Upper lobe of right lung (tissue), 1 donor: ENCODE measurements at regions not wholly inside any gene's neighbourhood (a gene's known extent, or its start where the extent isn't known, plus 50 kb on each side); places are given as distances from the start of the nearest gene placed in this dataset.

Source experiments
- ATAC-seq: fragments of 200-7000 bp; cut with Tn5 transposase; one replicate; pipeline ENCODE4 v1.9.1; 2020; ENCODE audit warnings: mild to moderate bottlenecking, moderate library complexity
- DNase-seq: peaks from one replicate; pipeline ENCODE4 v3.0.0-alpha.2; 2020
- H3K27ac ChIP-seq: fragments of 200-600 bp; one replicate; pipeline ENCODE4 v1.8.0; 2022
- H3K27me3 ChIP-seq: fragments of 200-600 bp; one replicate; pipeline ENCODE4 v1.8.0; 2022; ENCODE audit warnings: mild to moderate bottlenecking
- H3K36me3 ChIP-seq: fragments of 200-600 bp; one replicate; pipeline ENCODE4 v1.8.0; 2022
- H3K4me1 ChIP-seq: fragments of 200-600 bp; one replicate; pipeline ENCODE4 v1.8.0; 2022
- H3K4me3 ChIP-seq: fragments of 200-600 bp; one replicate; pipeline ENCODE4 v1.8.0; 2022; ENCODE audit warnings: mild to moderate bottlenecking
- H3K9me3 ChIP-seq: fragments of 200-600 bp; one replicate; pipeline ENCODE4 v1.8.0; 2022
- CTCF ChIP-seq: fragments of 200-600 bp; IDR thresholded peaks from one replicate; pipeline ENCODE4 v1.8.0; 2022; ENCODE audit warnings: antibody characterized with exemption
- intact Hi-C: fragments of 100-400 bp; cut with DNase I; formaldehyde crosslinking; loops from one replicate; pipeline ENCODE4 v1.11.0; 2022
- donor health status: DM: no; HTN: yes; CAD: no; lungs with severe emphysema.

GRCh38 chr5:82389347-82389746 is 111.2 kb upstream of the RPS23 start:
- TF ChIP-seq CTCF, result no peak
- Histone ChIP-seq H3K27me3 (no peaks in the 10 kb centered on the region), H3K27ac (no peak overlapping the region), H3K4me1 (no peaks in the 10 kb centered on the region), H3K36me3 (no peaks in the 10 kb centered on the region), H3K4me3 (no peak overlapping the region), H3K9me3 (no peaks in the 10 kb centered on the region)
- ATAC-seq (no peak), DNase-seq (no peak)
- intact Hi-C loops, result no loop called here

GRCh38 chr5:82388181-82388580 is 110.0 kb upstream of the RPS23 start:
- Histone ChIP-seq H3K4me3 (no peak overlapping the region), H3K9me3 (no peaks in the 10 kb centered on the region), H3K27me3 (no peaks in the 10 kb centered on the region), H3K36me3 (no peaks in the 10 kb centered on the region), H3K27ac (no peak overlapping the region), H3K4me1 (no peaks in the 10 kb centered on the region)
- no peak for ATAC-seq
- TF ChIP-seq CTCF, result no peak
- no peak for DNase-seq
- intact Hi-C loops, result no loop called here

DNA sequence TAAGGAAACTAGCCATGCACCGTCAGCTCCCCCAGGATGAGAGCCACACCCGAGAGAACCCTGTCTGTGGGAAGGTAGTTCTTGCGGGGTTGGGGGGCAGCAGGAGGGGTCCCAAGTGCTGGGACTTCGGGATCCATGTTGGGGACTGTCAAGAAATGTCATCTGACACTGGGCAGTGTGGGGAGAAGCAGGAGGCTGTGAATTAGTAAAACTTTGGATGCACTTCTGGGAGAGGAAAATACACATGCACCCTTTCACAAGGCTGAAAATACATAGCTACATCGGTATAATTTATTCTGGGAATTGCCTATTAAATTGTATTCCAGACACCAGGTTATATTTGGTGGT is 109.6 kb upstream of the RPS23 start:
- DNase-seq (no peak), ATAC-seq (no peak)
- no peaks in the 10 kb centered on the region for H3K9me3 ChIP-seq
- no peaks in the 10 kb centered on the region for H3K36me3 ChIP-seq
- no peak overlapping the region for H3K4me3 ChIP-seq
- TF ChIP-seq CTCF, result no peak
- H3K27ac ChIP-seq, result no peak overlapping the region
- intact Hi-C loops, result no loop called here
- no peaks in the 10 kb centered on the region for H3K27me3 ChIP-seq
- H3K4me1 ChIP-seq, result no peaks in the 10 kb centered on the region

DNA sequence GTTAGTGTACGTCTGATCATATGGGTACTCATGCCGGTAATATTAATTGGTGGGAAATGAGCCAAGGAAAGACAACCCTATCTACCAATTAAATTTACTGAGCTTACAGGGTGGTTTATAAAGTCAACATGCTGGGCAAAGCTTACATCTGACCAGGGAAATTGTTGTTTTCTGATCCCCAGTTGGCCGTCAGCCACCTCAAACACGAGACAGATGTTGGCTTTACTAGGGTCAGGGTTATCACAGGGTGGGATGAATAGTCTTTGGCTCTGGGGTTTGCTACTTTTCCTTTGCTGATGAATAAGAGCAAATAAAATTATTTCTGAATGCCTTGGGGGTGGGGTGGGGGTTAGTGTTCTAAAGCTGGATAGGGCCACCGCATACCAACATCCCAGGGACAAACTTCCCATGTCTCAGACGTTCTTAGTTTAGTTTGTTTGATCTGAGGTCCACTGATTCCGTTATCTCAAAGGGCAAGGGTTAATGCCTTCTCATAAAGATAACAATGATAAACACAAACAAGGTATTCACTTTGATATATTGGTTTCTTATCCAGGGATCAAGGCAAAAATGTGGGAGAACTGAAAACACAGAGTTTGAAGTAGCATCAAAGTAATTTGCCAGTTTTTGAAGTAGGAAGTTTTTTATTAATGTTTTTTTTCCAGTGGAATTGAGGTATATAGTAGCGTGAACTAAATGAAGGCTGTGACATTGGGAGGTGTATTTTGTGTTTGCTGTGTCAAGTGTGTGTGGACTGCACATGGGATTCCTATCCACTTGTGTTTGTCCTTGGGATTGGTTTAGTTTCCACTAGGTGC is 109.1 kb upstream of the RPS23 start:
- no peaks in the 10 kb centered on the region for H3K36me3 ChIP-seq
- no peaks in the 10 kb centered on the region for H3K4me1 ChIP-seq
- ATAC-seq (no peak), DNase-seq (no peak)
- H3K4me3 ChIP-seq, result no peak overlapping the region
- no peaks in the 10 kb centered on the region for H3K9me3 ChIP-seq
- no peak for TF ChIP-seq CTCF
- intact Hi-C loops, result no loop called here
- no peak overlapping the region for H3K27ac ChIP-seq
- H3K27me3 ChIP-seq, result no peaks in the 10 kb centered on the region

GRCh38 chr5:82386576-82386975 is 108.4 kb upstream of the RPS23 start:
- no peaks in the 10 kb centered on the region for H3K4me1 ChIP-seq
- ATAC-seq, result no peak
- H3K27me3 ChIP-seq, result no peaks in the 10 kb centered on the region
- no peak overlapping the region for H3K27ac ChIP-seq
- H3K9me3 ChIP-seq, result no peaks in the 10 kb centered on the region
- DNase-seq, result no peak
- intact Hi-C loops, result no loop called here
- H3K36me3 ChIP-seq, result no peaks in the 10 kb centered on the region
- TF ChIP-seq CTCF, result no peak
- no peak overlapping the region for H3K4me3 ChIP-seq
